HG03095 (cell line): ENCODE measurements at regions not wholly inside any gene's neighbourhood (a gene's known extent, or its start where the extent isn't known, plus 50 kb on each side); places are given as distances from the start of the nearest gene placed in this dataset.

ENCODE experiments used
- ATAC-seq: cut with Tn5 transposase; IDR thresholded peaks from one replicate; pipeline ENCODE4 v1.9.1; 2021; ENCODE audit warnings: moderate library complexity; ENCODE audit not compliant: unreplicated experiment

GRCh38 chr6:90643381-90643780 lies 56.5 kb upstream of the MAP3K7 start:
- ATAC-seq: no peak

GRCh38 chr6:90637320-90637719 lies 50.4 kb upstream of the MAP3K7 start:
- ATAC-seq: no peak
